GM20000 (cell line): ENCODE measurements at regions not wholly inside any gene's neighbourhood (a gene's known extent, or its start where the extent isn't known, plus 50 kb on each side); places are given as distances from the start of the nearest gene placed in this dataset.

ENCODE experiments used
- DNase-seq: peaks from one replicate; pipeline ENCODE4 v3.0.0; 2012; ENCODE audit warnings: low spot score
- TF ChIP-seq, protein P1 (sequence below): IDR thresholded peaks from 2 replicates; pipeline ENCODE4 v1.5.1; 2012; ENCODE audit warnings: mild to moderate bottlenecking, control low read depth; ENCODE audit errors: extremely low read depth, missing control alignments

DNA sequence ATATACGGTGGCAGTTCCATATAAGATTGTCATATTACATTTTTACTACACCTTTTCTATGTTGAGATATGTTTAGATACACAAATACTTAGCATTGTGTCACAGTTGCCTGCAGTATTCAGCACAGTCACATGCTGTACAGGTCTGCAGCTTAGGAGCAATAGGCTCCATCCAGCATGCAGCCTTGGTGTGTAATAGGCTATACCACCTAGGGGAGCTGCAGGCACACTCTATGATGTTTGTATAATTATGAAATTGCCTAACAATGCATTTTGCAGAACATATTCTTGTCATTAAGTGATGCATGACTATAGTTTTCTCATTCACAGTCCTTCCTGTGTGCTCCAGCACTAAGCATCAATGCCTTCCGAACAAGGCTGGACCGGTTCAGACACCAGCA, 133.4 kb downstream of the NDUFA10 start:
- DNase-seq, result no peak
- TF ChIP-seq, protein P1, sequence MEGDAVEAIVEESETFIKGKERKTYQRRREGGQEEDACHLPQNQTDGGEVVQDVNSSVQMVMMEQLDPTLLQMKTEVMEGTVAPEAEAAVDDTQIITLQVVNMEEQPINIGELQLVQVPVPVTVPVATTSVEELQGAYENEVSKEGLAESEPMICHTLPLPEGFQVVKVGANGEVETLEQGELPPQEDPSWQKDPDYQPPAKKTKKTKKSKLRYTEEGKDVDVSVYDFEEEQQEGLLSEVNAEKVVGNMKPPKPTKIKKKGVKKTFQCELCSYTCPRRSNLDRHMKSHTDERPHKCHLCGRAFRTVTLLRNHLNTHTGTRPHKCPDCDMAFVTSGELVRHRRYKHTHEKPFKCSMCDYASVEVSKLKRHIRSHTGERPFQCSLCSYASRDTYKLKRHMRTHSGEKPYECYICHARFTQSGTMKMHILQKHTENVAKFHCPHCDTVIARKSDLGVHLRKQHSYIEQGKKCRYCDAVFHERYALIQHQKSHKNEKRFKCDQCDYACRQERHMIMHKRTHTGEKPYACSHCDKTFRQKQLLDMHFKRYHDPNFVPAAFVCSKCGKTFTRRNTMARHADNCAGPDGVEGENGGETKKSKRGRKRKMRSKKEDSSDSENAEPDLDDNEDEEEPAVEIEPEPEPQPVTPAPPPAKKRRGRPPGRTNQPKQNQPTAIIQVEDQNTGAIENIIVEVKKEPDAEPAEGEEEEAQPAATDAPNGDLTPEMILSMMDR, result no peak

DNA sequence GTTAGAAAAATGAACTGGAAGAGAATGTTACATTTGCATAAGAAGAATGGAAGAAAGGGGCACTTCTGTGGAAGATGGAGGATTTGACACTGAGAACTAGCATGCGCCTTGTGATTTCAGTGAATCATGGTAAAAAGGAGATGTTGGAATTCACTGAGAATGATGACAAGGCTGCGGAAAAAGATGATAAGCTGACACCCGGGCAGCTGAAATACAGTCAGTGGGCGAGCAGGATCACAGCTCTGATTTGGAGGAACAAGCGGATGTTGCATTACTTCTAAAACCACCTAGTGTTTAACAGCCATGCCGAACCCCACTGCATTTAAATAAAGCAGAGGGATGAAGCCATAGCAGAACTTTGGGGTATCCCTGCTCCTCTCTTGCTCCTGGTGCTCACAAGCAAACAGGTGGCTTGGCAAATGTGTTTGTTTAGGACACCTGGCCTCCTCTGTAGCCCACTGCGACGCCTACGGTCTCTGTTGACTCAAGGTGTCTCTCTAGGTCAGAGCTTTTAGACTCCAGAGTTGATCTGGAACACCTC, 134.9 kb downstream of the NDUFA10 start:
- TF ChIP-seq, protein P1, result no peak
- no peak for DNase-seq

DNA sequence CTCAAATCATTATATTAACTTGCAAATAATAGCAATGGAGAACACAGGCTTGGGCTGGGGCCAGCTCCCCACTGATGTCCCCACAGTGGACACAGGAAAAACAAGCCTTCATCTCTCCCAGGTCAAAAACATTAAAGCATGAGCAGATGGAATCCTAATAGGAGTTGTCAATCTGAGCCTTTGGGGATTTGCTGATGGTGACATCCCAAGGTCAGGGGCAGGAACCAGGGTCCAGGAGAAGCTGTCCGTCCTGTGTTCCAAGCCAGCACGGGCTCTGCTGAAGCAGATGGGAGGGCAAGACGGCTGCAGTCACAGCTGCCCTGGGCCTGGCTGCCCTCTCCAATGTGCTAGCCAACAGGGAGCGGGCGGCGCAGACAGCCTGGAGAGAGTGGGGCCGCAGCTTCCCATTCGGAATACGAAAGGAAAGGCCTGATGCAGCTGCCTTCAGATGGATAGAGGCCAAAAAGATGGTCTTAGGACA, 135.5 kb downstream of the NDUFA10 start:
- no peak for DNase-seq
- TF ChIP-seq, protein P1, result no peak

DNA sequence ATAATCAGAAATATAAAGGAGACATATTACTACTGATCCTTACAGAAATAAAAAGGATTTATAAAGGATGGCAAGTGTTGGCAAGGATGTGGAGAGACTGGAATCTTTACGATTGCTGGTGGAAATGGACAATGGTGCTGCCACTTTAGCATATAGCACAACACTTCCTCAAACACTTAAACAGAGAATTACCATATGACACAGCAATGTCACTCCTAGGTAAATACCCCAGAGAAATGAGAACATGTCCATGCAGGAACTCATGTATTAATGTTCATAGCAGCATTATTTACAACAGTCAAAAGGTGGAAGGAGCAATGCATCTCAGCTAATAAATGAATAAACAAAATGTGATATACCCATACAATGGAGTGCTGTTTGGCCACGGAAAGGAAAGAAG, 137.5 kb downstream of the NDUFA10 start:
- no peak for DNase-seq
- TF ChIP-seq, protein P1, result no peak

DNA sequence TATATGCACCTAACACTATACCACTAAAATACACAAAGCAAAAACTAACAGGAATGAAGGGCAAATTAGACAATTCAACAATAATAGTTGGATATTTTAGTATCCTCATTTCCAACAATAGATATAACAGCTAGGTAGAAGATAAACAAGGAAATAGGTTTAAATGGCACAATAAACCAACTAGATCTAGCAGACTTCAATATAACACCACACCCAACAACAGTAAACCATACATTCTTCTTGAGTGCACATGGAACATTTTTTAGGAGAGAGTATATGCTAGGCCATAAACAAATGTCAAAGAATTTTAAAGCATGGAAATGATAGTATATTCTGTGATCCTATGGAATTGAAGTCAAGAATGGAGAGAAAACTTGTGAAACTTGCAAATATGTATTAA, 138.4 kb downstream of the NDUFA10 start:
- TF ChIP-seq, protein P1, result no peak

DNA sequence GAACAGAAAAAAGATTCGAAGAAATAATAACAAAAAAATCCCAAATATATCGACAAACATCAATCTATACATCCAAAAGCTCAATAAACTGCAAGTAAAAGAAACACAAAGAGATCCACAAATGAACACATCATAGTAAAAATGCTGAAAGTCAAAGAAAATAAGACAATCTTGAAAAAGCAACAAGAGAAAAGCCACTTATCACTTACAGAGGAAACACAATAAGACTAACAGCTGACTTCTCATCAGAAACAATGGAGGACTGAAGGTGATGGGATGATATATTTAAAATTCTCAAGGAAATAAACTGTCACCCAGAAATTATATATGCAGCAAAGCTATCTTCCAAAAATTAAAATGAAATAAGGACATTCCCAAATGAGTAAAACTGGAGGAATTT, 140.3 kb downstream of the NDUFA10 start:
- DNase-seq, result no peak
- TF ChIP-seq, protein P1, result no peak

More for the DNA sequence above, 138.4 kb downstream of the NDUFA10 start:
- no peak for DNase-seq

DNA sequence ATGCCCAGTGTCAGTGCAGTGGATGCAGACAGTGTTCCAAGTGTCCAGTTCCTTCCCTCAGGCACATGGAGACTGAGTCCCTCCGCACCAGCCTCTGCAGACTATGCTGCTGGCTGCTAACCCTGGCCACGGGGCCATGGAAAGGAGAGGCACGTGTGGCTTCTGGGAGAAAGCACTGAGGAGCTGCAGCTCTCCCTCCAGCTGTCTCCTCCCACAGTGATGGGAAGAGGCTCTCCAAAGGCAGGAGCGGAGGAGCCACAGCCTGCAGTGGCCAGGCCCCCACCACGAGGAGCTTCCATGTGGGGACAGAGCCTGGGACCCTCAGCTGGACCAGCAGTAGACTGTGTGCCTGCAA, 141.1 kb downstream of the NDUFA10 start:
- TF ChIP-seq, protein P1, result no peak
- no peak for DNase-seq
